Activated CD8-positive, alpha-beta T cell treated with anti-CD3 and anti-CD28 coated beads for 36 hours (primary cell): ENCODE measurements at regions not wholly inside any gene's neighbourhood (a gene's known extent, or its start where the extent isn't known, plus 50 kb on each side); places are given as distances from the start of the nearest gene placed in this dataset.

Experiments
- ATAC-seq: fragments of 200-7000 bp; cut with Tn5 transposase; one replicate; pipeline ENCODE4 v1.10.0; 2021; ENCODE audit warnings: mild to moderate bottlenecking, moderate library complexity
- CTCF ChIA-PET: fragments of 350-600 bp; sonication (Branson Sonifier 250); formaldehyde crosslinking; loops from one replicate; lab custom pipeline; 2021; ENCODE audit warnings: antibody characterized with exemption; lab: Charles Lee
- POLR2A ChIA-PET: fragments of 350-600 bp; sonication (Branson Sonifier 250); formaldehyde crosslinking; loops from one replicate; lab custom pipeline; 2021; ENCODE audit warnings: antibody characterized with exemption; lab: Charles Lee
- DNase-seq: peaks from one replicate; pipeline ENCODE4 v3.0.0-alpha.2; 2020
- H3K27ac Mint-ChIP-seq: one replicate; pipeline ENCODE4 v1.8.0; 2021; ENCODE audit warnings: mild to moderate bottlenecking, mixed read lengths
- H3K27me3 Mint-ChIP-seq: one replicate; pipeline ENCODE4 v1.8.0; 2021; ENCODE audit warnings: mixed read lengths
- H3K36me3 Mint-ChIP-seq: one replicate; pipeline ENCODE4 v1.8.0; 2021; ENCODE audit warnings: low read depth, mixed read lengths
- H3K4me1 Mint-ChIP-seq: one replicate; pipeline ENCODE4 v1.8.0; 2021; ENCODE audit warnings: low read depth, mixed read lengths
- H3K4me3 Mint-ChIP-seq: one replicate; pipeline ENCODE4 v1.8.0; 2021; ENCODE audit warnings: mild to moderate bottlenecking, moderate library complexity, mixed read lengths
- H3K9me3 Mint-ChIP-seq: one replicate; pipeline ENCODE4 v1.8.0; 2021; ENCODE audit warnings: mixed read lengths
- CTCF ChIP-seq: fragments of 200-600 bp; IDR thresholded peaks from one replicate; pipeline ENCODE4 v1.8.0; 2022; ENCODE audit warnings: antibody characterized with exemption, mild to moderate bottlenecking
- intact Hi-C: fragments of 100-400 bp; cut with micrococcal nuclease; formaldehyde crosslinking; loops from one replicate; pipeline ENCODE4 v1.10.0; 2022

GRCh38 chrX:65034668-65035445 lies 58.6 kb upstream of the ZC4H2 start, which contains the start of gene ZC3H12B:
Gene ZC3H12B (plus strand): TSS chrX:65034826.
- TF ChIP-seq CTCF, result peak; percentile 65
- CTCF ChIA-PET, result interaction anchor here (0.7 to 1.5 kb wide), 7 partner anchors 9 to 494 kb away, joined by 3 to 4 read pairs (median 3); no protein-coding TSS in a partner anchor
- intact Hi-C loops, result loop anchor here (10.0 kb wide), 1 partner anchor 60 kb away; the partner anchor contains the start of gene ZC4H2
- Mint-ChIP-seq H3K4me1 (peaks cover 32% of the 10 kb centered on the region), H3K27me3 (no peaks in the 10 kb centered on the region), H3K4me3 (peak within 1 kb of the TSS; percentile 88), H3K27ac (peak within 1 kb of the TSS; percentile 94), H3K9me3 (no peaks in the 10 kb centered on the region), H3K36me3 (no peaks in the 10 kb centered on the region)
- POLR2A ChIA-PET, result interaction anchor here (0.6 to 1.1 kb wide), 3 partner anchors 57 to 505 kb away, joined by 3 read pairs; no protein-coding TSS in a partner anchor
- peak; percentile 83 for DNase-seq
- peak; percentile 92 for ATAC-seq

GRCh38 chrX:65034292-65034667 lies 58.0 kb upstream of the ZC4H2 start:
- CTCF ChIA-PET, result interaction anchor here (0.7 to 1.5 kb wide), 7 partner anchors 9 to 495 kb away, joined by 3 to 4 read pairs (median 3); no protein-coding TSS in a partner anchor
- H3K4me1 Mint-ChIP-seq, result peaks cover 30% of the 10 kb centered on the region
- POLR2A ChIA-PET, result interaction anchor here (1.1 kb wide), 1 partner anchor 183 kb away, joined by 3 read pairs; no protein-coding TSS in a partner anchor
- H3K27me3 Mint-ChIP-seq, result no peaks in the 10 kb centered on the region
- no peak for ATAC-seq
- H3K4me3 Mint-ChIP-seq, result peak overlapping the region; percentile 88
- H3K36me3 Mint-ChIP-seq, result no peaks in the 10 kb centered on the region
- no peak for DNase-seq
- H3K27ac Mint-ChIP-seq, result peak overlapping the region; percentile 90
- intact Hi-C loops, result loop anchor here (10.0 kb wide), 1 partner anchor 59 kb away; the partner anchor contains the start of gene ZC4H2
- TF ChIP-seq CTCF, result no peak
- H3K9me3 Mint-ChIP-seq, result no peaks in the 10 kb centered on the region
